Mucosa of descending colon (tissue), 3 donors: ENCODE measurements at regions not wholly inside any gene's neighbourhood (a gene's known extent, or its start where the extent isn't known, plus 50 kb on each side); places are given as distances from the start of the nearest gene placed in this dataset.
"Not testable (repeated sequence)": the region's sequence is repeated elsewhere in the genome, so short reads cannot be mapped to it uniquely, and the experiment has no call there.

Experiments
- ATAC-seq: fragments of 200-7000 bp; cut with Tn5 transposase; one replicate; pipeline ENCODE4 v1.9.1; 2020; ENCODE audit warnings: mild to moderate bottlenecking, moderate library complexity
- DNase-seq, 3 donors: peaks; one replicate each; pipeline ENCODE4 v3.0.0-alpha.2; 2020
- H3K36me3 ChIP-seq: fragments of 200-600 bp; one replicate; pipeline ENCODE4 v1.8.0; 2021; ENCODE audit warnings: low read depth, mild to moderate bottlenecking
- H3K4me1 ChIP-seq: fragments of 200-600 bp; one replicate; pipeline ENCODE4 v1.8.0; 2021; ENCODE audit warnings: low read depth, mild to moderate bottlenecking
- H3K4me3 ChIP-seq: fragments of 200-600 bp; one replicate; pipeline ENCODE4 v1.8.0; 2021; ENCODE audit warnings: mild to moderate bottlenecking
- H3K9me3 ChIP-seq: fragments of 200-600 bp; one replicate; pipeline ENCODE4 v1.8.0; 2021; ENCODE audit warnings: mild to moderate bottlenecking
- CTCF ChIP-seq: fragments of 200-600 bp; IDR thresholded peaks from one replicate; pipeline ENCODE4 v1.8.0; 2022; ENCODE audit warnings: antibody characterized with exemption, mild to moderate bottlenecking
- intact Hi-C, 2 donors: fragments of 100-400 bp; cut with DNase I in 1 of 2; cut with micrococcal nuclease in 1 of 2; formaldehyde crosslinking; loops; one replicate each; pipeline versions ENCODE4 v1.11.0 to v1.11.1; 2022; cut with DNase I, micrococcal nuclease
- donor health status: DM: no; HTN: no; CAD: no; lungs with moderate emphysema.
- donor health status: DM: no; HTN: no; CAD: no.
- donor health status: DM: no; HTN: yes; CAD: no.

GRCh38 chr2:47704287-47704686, 78.7 kb upstream of the MSH6 start:
- DNase-seq (no peak), ATAC-seq (no peak)
- intact Hi-C loops = no loop called here
- Histone ChIP-seq H3K36me3 (no peaks in the 10 kb centered on the region), H3K4me1 (no peaks in the 10 kb centered on the region), H3K9me3 (no peaks in the 10 kb centered on the region), H3K4me3 (no peak overlapping the region)
- no peak for TF ChIP-seq CTCF

- intact Hi-C loops = no loop called here
- no peak for TF ChIP-seq CTCF
- H3K36me3 ChIP-seq = no peaks in the 10 kb centered on the region
- no peaks in the 10 kb centered on the region for H3K9me3 ChIP-seq
- H3K4me3 ChIP-seq = no peak overlapping the region
- H3K4me1 ChIP-seq = no peaks in the 10 kb centered on the region
- DNase-seq (no peak), ATAC-seq (no peak)
These were observed 83.3 kb upstream of the MSH6 start for GRCh38 chr2:47699533-47700215.

- DNase-seq, H3K4me3 ChIP-seq, H3K36me3 ChIP-seq, H3K9me3 ChIP-seq, ATAC-seq, H3K4me1 ChIP-seq, intact Hi-C loops: not testable (repeated sequence)
These were observed 84.4 kb upstream of the MSH6 start for GRCh38 chr2:47698436-47698972.

GRCh38 chr2:47697681-47698435, 85.1 kb upstream of the MSH6 start:
- intact Hi-C loops, H3K9me3 ChIP-seq, H3K4me3 ChIP-seq, H3K4me1 ChIP-seq, H3K36me3 ChIP-seq, DNase-seq, ATAC-seq: not testable (repeated sequence)

- TF ChIP-seq CTCF = no peak
- Histone ChIP-seq H3K4me1 (no peaks in the 10 kb centered on the region), H3K36me3 (no peaks in the 10 kb centered on the region), H3K9me3 (no peaks in the 10 kb centered on the region), H3K4me3 (no peak overlapping the region)
- intact Hi-C loops = no loop called here
- no peak for DNase-seq
- no peak for ATAC-seq
These were observed 85.8 kb upstream of the MSH6 start for GRCh38 chr2:47697000-47697601.

GRCh38 chr2:47696478-47696831, 86.5 kb upstream of the MSH6 start:
- no peak for DNase-seq
- Histone ChIP-seq H3K4me3 (no peak overlapping the region), H3K4me1 (no peaks in the 10 kb centered on the region), H3K9me3 (no peaks in the 10 kb centered on the region), H3K36me3 (no peaks in the 10 kb centered on the region)
- intact Hi-C loops = no loop called here
- ATAC-seq = no peak
- no peak for TF ChIP-seq CTCF
